Heart left ventricle (tissue), 13 donors: ENCODE measurements at regions not wholly inside any gene's neighbourhood (a gene's known extent, or its start where the extent isn't known, plus 50 kb on each side); places are given as distances from the start of the nearest gene placed in this dataset.

ENCODE experiments used
- POLR2A ChIP-seq, 2 donors: fragments of 450-650 bp; IDR thresholded peaks; one replicate each; pipeline ENCODE4 v1.6.1; 2017; ENCODE audit warnings: antibody characterized with exemption in 2 of 2, mild to moderate bottlenecking in 2 of 2, moderate library complexity in 2 of 2
- TF ChIP-seq, protein P1 (sequence below), 12 donors: fragments of 200-600 bp; sonication (generic) in 4 of 12; IDR thresholded peaks; one replicate each; pipeline versions ENCODE4 v1.5.0 to v1.8.0; 2018 to 2022; ENCODE audit warnings: antibody characterized with exemption in 12 of 12, mild to moderate bottlenecking in 5 of 12
- donor health status: ischemic (EF 13 %, LVEDD 7.1; RV severe dilation, severe dysfunction).
- donor health status: DM: no; HTN: yes; CAD: no.
- donor health status: DM: no; HTN: no; CAD: no.
- donor health status: ischemic (EF 25% LVEDD 6.9; RV normal size, moderate dysfunction).
- donor health status: ischemic (EF 25% LVEDD 5.7; RV mildly dilated, moderate dysfunction).
- donor health status: ischemic (EF 35%, LVEDD 5.7; RV mildly dilated, moderate dysfunction).
- donor health status: nonischemic (EF 11% LVEDD 7.7; RV severe dilation, severe dysfunction).
- donor health status: DM: yes; HTN: yes; CAD: no.
- donor health status: PGD.
- donor health status: ischemic (EF 29% LVEDD 5.4; RV normal size, mild dysfunction).
- donor health status: nonischemic (EF 23%, LVEDD 6.1; RV moderate dilation, normal function).

DNA sequence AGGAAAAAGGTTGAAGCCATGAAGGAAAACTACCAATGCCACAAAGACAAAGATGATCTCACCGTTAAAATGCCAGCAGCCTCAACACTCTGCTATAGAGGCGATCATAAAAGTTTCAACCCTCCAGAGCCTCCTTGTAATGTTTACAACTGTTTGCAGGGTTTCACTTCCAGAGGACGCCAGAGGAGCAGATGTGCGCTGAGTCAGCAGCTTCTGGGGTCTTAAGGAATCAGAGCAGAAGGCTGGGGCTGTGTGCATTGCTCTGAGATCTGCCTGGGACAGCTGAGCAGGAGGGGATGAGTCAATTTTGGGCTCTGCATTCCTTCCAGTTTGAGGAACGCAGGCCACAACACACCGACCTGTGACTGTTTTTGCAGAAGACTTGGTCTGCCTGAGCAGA is 98.3 kb downstream of the TMEM130 start:
- TF ChIP-seq, protein P1, sequence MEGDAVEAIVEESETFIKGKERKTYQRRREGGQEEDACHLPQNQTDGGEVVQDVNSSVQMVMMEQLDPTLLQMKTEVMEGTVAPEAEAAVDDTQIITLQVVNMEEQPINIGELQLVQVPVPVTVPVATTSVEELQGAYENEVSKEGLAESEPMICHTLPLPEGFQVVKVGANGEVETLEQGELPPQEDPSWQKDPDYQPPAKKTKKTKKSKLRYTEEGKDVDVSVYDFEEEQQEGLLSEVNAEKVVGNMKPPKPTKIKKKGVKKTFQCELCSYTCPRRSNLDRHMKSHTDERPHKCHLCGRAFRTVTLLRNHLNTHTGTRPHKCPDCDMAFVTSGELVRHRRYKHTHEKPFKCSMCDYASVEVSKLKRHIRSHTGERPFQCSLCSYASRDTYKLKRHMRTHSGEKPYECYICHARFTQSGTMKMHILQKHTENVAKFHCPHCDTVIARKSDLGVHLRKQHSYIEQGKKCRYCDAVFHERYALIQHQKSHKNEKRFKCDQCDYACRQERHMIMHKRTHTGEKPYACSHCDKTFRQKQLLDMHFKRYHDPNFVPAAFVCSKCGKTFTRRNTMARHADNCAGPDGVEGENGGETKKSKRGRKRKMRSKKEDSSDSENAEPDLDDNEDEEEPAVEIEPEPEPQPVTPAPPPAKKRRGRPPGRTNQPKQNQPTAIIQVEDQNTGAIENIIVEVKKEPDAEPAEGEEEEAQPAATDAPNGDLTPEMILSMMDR (IDR thresholded peaks at IDR 0.05), result no peak
- TF ChIP-seq POLR2A (IDR thresholded peaks at IDR 0.05), result no peak
